Peyer's patch (tissue), 4 donors: ENCODE measurements at regions not wholly inside any gene's neighbourhood (a gene's known extent, or its start where the extent isn't known, plus 50 kb on each side); places are given as distances from the start of the nearest gene placed in this dataset.

Experiments
- POLR2A ChIP-seq, 2 donors: fragments of 450-650 bp; IDR thresholded peaks; one replicate each; pipeline ENCODE4 v1.5.1; 2017; ENCODE audit warnings: antibody characterized with exemption in 2 of 2, mild to moderate bottlenecking in 2 of 2, moderate library complexity in 2 of 2
- TF ChIP-seq, protein P1 (sequence below), 6 experiments: fragments of 450-650 bp in 4 of 6; fragments of 200-600 bp in 2 of 6; sonication (generic) in 1 of 6; IDR thresholded peaks; one replicate each; pipeline ENCODE4 v1.5.1; 2017 to 2019; ENCODE audit warnings: antibody characterized with exemption in 6 of 6, mild to moderate bottlenecking in 3 of 6, moderate library complexity in 1 of 6

GRCh38 chr1:65056234-65056633 is 89.9 kb upstream of the JAK1 start:
- TF ChIP-seq, protein P1, sequence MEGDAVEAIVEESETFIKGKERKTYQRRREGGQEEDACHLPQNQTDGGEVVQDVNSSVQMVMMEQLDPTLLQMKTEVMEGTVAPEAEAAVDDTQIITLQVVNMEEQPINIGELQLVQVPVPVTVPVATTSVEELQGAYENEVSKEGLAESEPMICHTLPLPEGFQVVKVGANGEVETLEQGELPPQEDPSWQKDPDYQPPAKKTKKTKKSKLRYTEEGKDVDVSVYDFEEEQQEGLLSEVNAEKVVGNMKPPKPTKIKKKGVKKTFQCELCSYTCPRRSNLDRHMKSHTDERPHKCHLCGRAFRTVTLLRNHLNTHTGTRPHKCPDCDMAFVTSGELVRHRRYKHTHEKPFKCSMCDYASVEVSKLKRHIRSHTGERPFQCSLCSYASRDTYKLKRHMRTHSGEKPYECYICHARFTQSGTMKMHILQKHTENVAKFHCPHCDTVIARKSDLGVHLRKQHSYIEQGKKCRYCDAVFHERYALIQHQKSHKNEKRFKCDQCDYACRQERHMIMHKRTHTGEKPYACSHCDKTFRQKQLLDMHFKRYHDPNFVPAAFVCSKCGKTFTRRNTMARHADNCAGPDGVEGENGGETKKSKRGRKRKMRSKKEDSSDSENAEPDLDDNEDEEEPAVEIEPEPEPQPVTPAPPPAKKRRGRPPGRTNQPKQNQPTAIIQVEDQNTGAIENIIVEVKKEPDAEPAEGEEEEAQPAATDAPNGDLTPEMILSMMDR (IDR thresholded peaks at IDR 0.05): no peak
- no peak for TF ChIP-seq POLR2A (IDR thresholded peaks at IDR 0.05)
